ENCODE measurements at regions not wholly inside any gene's neighbourhood (a gene's known extent, or its start where the extent isn't known, plus 50 kb on each side); places are given as distances from the start of the nearest gene placed in this dataset.

DNA sequence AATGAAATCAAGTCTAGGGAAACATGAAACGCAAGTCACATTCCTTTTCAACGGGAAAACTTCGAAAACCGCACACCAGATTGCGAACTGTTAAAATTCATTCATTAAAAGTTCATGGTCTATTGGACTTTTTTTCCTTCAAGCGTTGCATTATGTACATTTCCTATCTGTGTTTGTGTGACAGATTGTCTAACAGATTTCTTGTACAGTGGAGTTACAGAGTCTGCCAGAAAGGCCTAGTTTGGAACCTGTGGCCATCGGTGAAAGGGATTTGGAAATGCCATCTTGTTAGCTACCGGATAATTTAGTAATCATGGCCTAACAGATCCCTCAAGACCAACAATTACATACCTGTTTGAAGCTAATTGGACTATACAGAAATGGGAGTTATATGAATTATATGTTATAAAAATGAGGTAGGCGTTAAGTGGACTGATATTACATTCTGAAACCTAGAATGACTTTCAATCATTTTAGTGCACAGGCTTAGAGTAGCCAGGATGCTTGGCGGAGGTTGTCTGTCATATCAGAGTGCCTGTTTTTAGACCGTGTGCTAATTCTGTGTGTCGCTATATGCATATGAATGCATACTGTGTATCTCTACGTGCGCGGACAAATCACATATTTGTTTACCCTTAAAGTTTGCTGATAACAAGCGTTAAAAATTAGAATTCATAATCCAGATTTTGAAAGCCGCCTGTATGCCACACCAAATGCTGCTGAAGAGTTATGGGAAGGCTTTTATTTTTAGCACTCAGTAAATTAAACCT, 885.4 kb upstream of the RBFOX1 start:
- no CpG with 5 or more reads among the region's 17 CpGs for WGBS (ENCODE audit: extremely low coverage, insufficient coverage, insufficient read length)
- H3K79me1 ChIP-seq (ENCODE audit: low read length): no peaks in the 10 kb centered on the region
- H3K27me3 ChIP-seq (ENCODE audit: insufficient read depth, low read length): no peaks in the 10 kb centered on the region
- H2BK12ac ChIP-seq (ENCODE audit: low read length): no peak overlapping the region
- H3K4me2 ChIP-seq (ENCODE audit: low read length): no peak overlapping the region
- no peaks in the 10 kb centered on the region for H3K79me2 ChIP-seq (ENCODE audit: control insufficient read depth, insufficient read depth, low read length, poor library complexity)
- H3K18ac ChIP-seq (ENCODE audit: low read length): no peak overlapping the region
- H3K9ac ChIP-seq (ENCODE audit: low read length): no peak overlapping the region
- no peaks in the 10 kb centered on the region for H3K36me3 ChIP-seq (ENCODE audit: control insufficient read depth in 1 of 2, insufficient read depth in 2 of 2, low read length in 2 of 2)
- no peak overlapping the region for H3K23ac ChIP-seq (ENCODE audit: low read length)
- H3K4me3 ChIP-seq (ENCODE audit: low read depth, low read length): no peak overlapping the region
- no peak for DNase-seq
- no peak overlapping the region for H4K8ac ChIP-seq (ENCODE audit: low read depth, low read length)
- H2AFZ ChIP-seq (ENCODE audit: insufficient read depth, low read length, poor library complexity): no peak overlapping the region
- H4K91ac ChIP-seq (ENCODE audit: low read depth, low read length): no peak overlapping the region
- no peak overlapping the region for H2BK120ac ChIP-seq (ENCODE audit: insufficient read depth, low read length, poor library complexity)
- H3K27ac ChIP-seq (ENCODE audit: low read depth, low read length): no peak overlapping the region
- no peaks in the 10 kb centered on the region for H3K4me1 ChIP-seq (ENCODE audit: control insufficient read depth in 1 of 2, insufficient read depth in 2 of 2, low read length in 2 of 2)
- H2AK5ac ChIP-seq (ENCODE audit: low read length): no peak overlapping the region
- H3K14ac ChIP-seq (ENCODE audit: low read length): no peak overlapping the region
- H3K4ac ChIP-seq (ENCODE audit: low read depth, low read length): no peak overlapping the region
- no peak overlapping the region for H2BK5ac ChIP-seq (ENCODE audit: low read depth, low read length, poor library complexity)
- no peaks in the 10 kb centered on the region for H3K9me3 ChIP-seq (ENCODE audit: insufficient read depth, low read depth, low read length)
- H4K12ac ChIP-seq (ENCODE audit: low read depth, low read length): no peak overlapping the region

DNA sequence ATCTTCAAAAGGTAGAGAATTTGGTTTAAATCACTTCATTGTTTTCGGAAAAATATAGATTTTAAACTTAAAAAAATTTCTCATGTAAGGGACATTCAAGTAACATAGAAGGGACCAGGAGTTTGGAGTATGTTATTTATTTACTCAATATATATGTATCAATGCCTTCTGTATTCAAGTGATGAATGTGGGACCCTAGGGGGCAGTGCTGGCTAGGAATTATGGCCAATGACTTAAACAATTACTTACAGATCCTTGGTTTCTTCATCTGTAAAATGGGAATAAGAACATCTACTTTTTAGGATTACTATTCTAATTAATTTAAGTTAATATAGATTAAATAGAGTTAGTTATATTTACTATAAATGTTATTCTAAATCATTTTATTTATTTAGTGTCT, 886.3 kb upstream of the RBFOX1 start:
- Histone ChIP-seq H3K4me3 (ENCODE audit: low read depth, low read length) (no peak overlapping the region), H3K4me1 (ENCODE audit: control insufficient read depth in 1 of 2, insufficient read depth in 2 of 2, low read length in 2 of 2) (no peaks in the 10 kb centered on the region), H3K9me3 (ENCODE audit: insufficient read depth, low read depth, low read length) (no peaks in the 10 kb centered on the region), H4K12ac (ENCODE audit: low read depth, low read length) (no peak overlapping the region), H3K14ac (ENCODE audit: low read length) (no peak overlapping the region), H3K79me1 (ENCODE audit: low read length) (no peaks in the 10 kb centered on the region), H2BK5ac (ENCODE audit: low read depth, low read length, poor library complexity) (no peak overlapping the region), H4K8ac (ENCODE audit: low read depth, low read length) (no peak overlapping the region), H3K27me3 (ENCODE audit: insufficient read depth, low read length) (no peaks in the 10 kb centered on the region), H2AK5ac (ENCODE audit: low read length) (no peak overlapping the region), H2BK12ac (ENCODE audit: low read length) (no peak overlapping the region), H3K23ac (ENCODE audit: low read length) (no peak overlapping the region), H3K4me2 (ENCODE audit: low read length) (no peak overlapping the region), H3K36me3 (ENCODE audit: control insufficient read depth in 1 of 2, insufficient read depth in 2 of 2, low read length in 2 of 2) (no peaks in the 10 kb centered on the region), H3K79me2 (ENCODE audit: control insufficient read depth, insufficient read depth, low read length, poor library complexity) (no peaks in the 10 kb centered on the region), H3K27ac (ENCODE audit: low read depth, low read length) (no peak overlapping the region), H3K18ac (ENCODE audit: low read length) (no peak overlapping the region), H2BK120ac (ENCODE audit: insufficient read depth, low read length, poor library complexity) (no peak overlapping the region), H3K4ac (ENCODE audit: low read depth, low read length) (no peak overlapping the region), H2AFZ (ENCODE audit: insufficient read depth, low read length, poor library complexity) (no peak overlapping the region), H4K91ac (ENCODE audit: low read depth, low read length) (no peak overlapping the region), H3K9ac (ENCODE audit: low read length) (no peak overlapping the region)
- no CpG with 5 or more reads among the region's 1 CpG for WGBS (ENCODE audit: extremely low coverage, insufficient coverage, insufficient read length)
- DNase-seq: no peak

DNA sequence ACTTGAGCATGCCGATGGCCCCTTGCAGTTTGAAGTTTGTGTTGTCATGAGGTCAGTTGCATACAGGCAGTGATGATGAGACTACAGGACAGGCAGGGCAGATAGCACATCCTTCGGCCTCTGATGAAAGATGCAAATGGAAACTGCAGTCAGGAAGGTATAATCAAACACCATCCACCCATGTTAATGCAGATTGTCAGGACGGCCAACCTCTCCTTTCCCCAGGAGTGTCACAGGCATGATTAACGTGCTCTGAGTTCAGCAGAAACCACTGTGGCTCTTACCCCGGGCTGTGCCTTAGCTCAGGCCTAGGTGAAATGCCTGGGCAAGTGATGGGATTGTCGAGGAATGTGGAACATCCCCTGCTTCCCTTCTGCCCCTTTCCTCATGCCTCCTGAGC, 893.5 kb upstream of the RBFOX1 start:
- Histone ChIP-seq H3K27ac (ENCODE audit: low read depth, low read length) (no peak overlapping the region), H2AK5ac (ENCODE audit: low read length) (no peak overlapping the region), H3K9me3 (ENCODE audit: insufficient read depth, low read depth, low read length) (no peaks in the 10 kb centered on the region), H4K91ac (ENCODE audit: low read depth, low read length) (no peak overlapping the region), H3K18ac (ENCODE audit: low read length) (no peak overlapping the region), H2BK120ac (ENCODE audit: insufficient read depth, low read length, poor library complexity) (no peak overlapping the region), H4K8ac (ENCODE audit: low read depth, low read length) (no peak overlapping the region), H3K4ac (ENCODE audit: low read depth, low read length) (no peak overlapping the region), H3K4me1 (ENCODE audit: control insufficient read depth in 1 of 2, insufficient read depth in 2 of 2, low read length in 2 of 2) (no peaks in the 10 kb centered on the region), H2BK5ac (ENCODE audit: low read depth, low read length, poor library complexity) (no peak overlapping the region), H2AFZ (ENCODE audit: insufficient read depth, low read length, poor library complexity) (no peak overlapping the region), H2BK12ac (ENCODE audit: low read length) (no peak overlapping the region), H3K27me3 (ENCODE audit: insufficient read depth, low read length) (no peaks in the 10 kb centered on the region), H3K79me2 (ENCODE audit: control insufficient read depth, insufficient read depth, low read length, poor library complexity) (no peaks in the 10 kb centered on the region), H3K79me1 (ENCODE audit: low read length) (no peaks in the 10 kb centered on the region), H3K23ac (ENCODE audit: low read length) (no peak overlapping the region), H3K14ac (ENCODE audit: low read length) (no peak overlapping the region), H3K36me3 (ENCODE audit: control insufficient read depth in 1 of 2, insufficient read depth in 2 of 2, low read length in 2 of 2) (no peaks in the 10 kb centered on the region), H3K9ac (ENCODE audit: low read length) (no peak overlapping the region), H3K4me3 (ENCODE audit: low read depth, low read length) (no peak overlapping the region), H3K4me2 (ENCODE audit: low read length) (no peak overlapping the region), H4K12ac (ENCODE audit: low read depth, low read length) (no peak overlapping the region)
- WGBS (ENCODE audit: extremely low coverage, insufficient coverage, insufficient read length): no CpG with 5 or more reads among the region's 6 CpGs
- no peak for DNase-seq

DNA sequence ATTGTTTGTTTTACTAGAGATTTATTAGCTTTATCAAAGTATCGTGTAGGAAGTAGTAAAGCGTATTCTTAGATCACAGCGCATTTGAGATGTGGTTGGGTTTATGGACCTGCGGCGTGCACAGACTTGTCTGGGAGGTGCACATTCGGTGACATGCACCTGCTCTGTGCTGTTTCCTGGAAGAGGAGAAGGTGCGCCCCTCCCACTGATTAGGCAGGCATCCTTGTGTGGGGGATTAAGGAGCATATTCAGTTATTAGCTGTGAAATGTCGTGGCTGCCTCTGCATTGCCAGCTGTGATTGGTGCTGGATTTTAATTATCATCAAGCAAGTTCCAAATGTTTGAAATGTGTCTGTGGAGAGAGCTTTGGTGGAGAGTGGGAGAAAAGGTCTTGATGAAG, 903.8 kb upstream of the RBFOX1 start:
- Histone ChIP-seq H3K9me3 (ENCODE audit: insufficient read depth, low read depth, low read length) (no peaks in the 10 kb centered on the region), H2BK12ac (ENCODE audit: low read length) (no peak overlapping the region), H2BK5ac (ENCODE audit: low read depth, low read length, poor library complexity) (no peak overlapping the region), H4K12ac (ENCODE audit: low read depth, low read length) (no peak overlapping the region), H3K14ac (ENCODE audit: low read length) (no peak overlapping the region), H3K27ac (ENCODE audit: low read depth, low read length) (no peak overlapping the region), H4K8ac (ENCODE audit: low read depth, low read length) (no peak overlapping the region), H3K79me1 (ENCODE audit: low read length) (no peaks in the 10 kb centered on the region), H2AK5ac (ENCODE audit: low read length) (no peak overlapping the region), H4K91ac (ENCODE audit: low read depth, low read length) (no peak overlapping the region), H2BK120ac (ENCODE audit: insufficient read depth, low read length, poor library complexity) (no peak overlapping the region), H3K79me2 (ENCODE audit: control insufficient read depth, insufficient read depth, low read length, poor library complexity) (no peaks in the 10 kb centered on the region), H3K4me1 (ENCODE audit: control insufficient read depth in 1 of 2, insufficient read depth in 2 of 2, low read length in 2 of 2) (no peaks in the 10 kb centered on the region), H3K9ac (ENCODE audit: low read length) (no peak overlapping the region), H3K4ac (ENCODE audit: low read depth, low read length) (no peak overlapping the region), H3K4me2 (ENCODE audit: low read length) (no peak overlapping the region), H3K23ac (ENCODE audit: low read length) (no peak overlapping the region), H3K18ac (ENCODE audit: low read length) (no peak overlapping the region), H2AFZ (ENCODE audit: insufficient read depth, low read length, poor library complexity) (no peak overlapping the region), H3K4me3 (ENCODE audit: low read depth, low read length) (no peak overlapping the region), H3K27me3 (ENCODE audit: insufficient read depth, low read length) (no peaks in the 10 kb centered on the region), H3K36me3 (ENCODE audit: control insufficient read depth in 1 of 2, insufficient read depth in 2 of 2, low read length in 2 of 2) (no peaks in the 10 kb centered on the region)
- WGBS (ENCODE audit: extremely low coverage, insufficient coverage, insufficient read length): no CpG with 5 or more reads among the region's 8 CpGs
- DNase-seq: no peak
